Fibroblast of villous mesenchyme (primary cell): ENCODE measurements at regions not wholly inside any gene's neighbourhood (a gene's known extent, or its start where the extent isn't known, plus 50 kb on each side); places are given as distances from the start of the nearest gene placed in this dataset.

Source experiments
- DNase-seq: peaks from one replicate; pipeline ENCODE4 v3.0.0-alpha.2; 2010; ENCODE audit warnings: low read depth
- H3K4me3 ChIP-seq: 2 replicates; pipeline ENCODE4 v1.5.1; 2011; ENCODE audit warnings: low read depth, mild to moderate bottlenecking, low read length
- CTCF ChIP-seq: IDR thresholded peaks from 2 replicates; pipeline ENCODE4 v1.5.1; 2012; ENCODE audit warnings: low read depth, mild to moderate bottlenecking, low read length; ENCODE audit not compliant: insufficient read depth

GRCh38 chr18:68583685-68584084, 131.2 kb downstream of the TMX3 start:
- no peak for TF ChIP-seq CTCF
- DNase-seq: no peak
- no peak overlapping the region for H3K4me3 ChIP-seq

- no peak for DNase-seq
- TF ChIP-seq CTCF: no peak
- H3K4me3 ChIP-seq: no peak overlapping the region
Measured at GRCh38 chr18:68574311-68574710, 140.6 kb downstream of the TMX3 start.

- no peak overlapping the region for H3K4me3 ChIP-seq
- no peak for TF ChIP-seq CTCF
- no peak for DNase-seq
Measured at GRCh38 chr18:68569936-68570335, 145.0 kb downstream of the TMX3 start.

GRCh38 chr18:68568364-68569155, 146.3 kb downstream of the TMX3 start:
- DNase-seq: no peak
- no peak overlapping the region for H3K4me3 ChIP-seq
- TF ChIP-seq CTCF: no peak

GRCh38 chr18:68566991-68567390, 147.9 kb downstream of the TMX3 start:
- DNase-seq: no peak
- H3K4me3 ChIP-seq: no peak overlapping the region
- no peak for TF ChIP-seq CTCF

GRCh38 chr18:68564961-68565360, 149.9 kb downstream of the TMX3 start:
- no peak overlapping the region for H3K4me3 ChIP-seq
- no peak for TF ChIP-seq CTCF
- DNase-seq: peak; percentile 24

- TF ChIP-seq CTCF: no peak
- no peak overlapping the region for H3K4me3 ChIP-seq
- no peak for DNase-seq
Measured at GRCh38 chr18:68564351-68564750, 150.6 kb downstream of the TMX3 start.
